CD14-positive monocyte (primary cell): ENCODE measurements at regions not wholly inside any gene's neighbourhood (a gene's known extent, or its start where the extent isn't known, plus 50 kb on each side); places are given as distances from the start of the nearest gene placed in this dataset.

Experiments used
- DNase-seq, 3 donors: peaks; one replicate each; pipeline ENCODE4 v3.0.0-alpha.2; 2011 to 2022
- H2AFZ ChIP-seq: 2 replicates; pipeline ENCODE4 v1.6.0; 2012; ENCODE audit warnings: mild to moderate bottlenecking, low read depth, low read length, inconsistent platforms; ENCODE audit not compliant: insufficient read depth, poor library complexity, severe bottlenecking
- H3K27ac ChIP-seq, 2 donors: 1 replicate in 1 of 2; 2 replicates in 1 of 2; pipeline ENCODE4 v1.5.1; 2012 to 2013; ENCODE audit warnings: low read length in 2 of 2, control low read depth in 1 of 2, inconsistent platforms in 1 of 2, low read depth in 1 of 2, mild to moderate bottlenecking in 1 of 2
- H3K27me3 ChIP-seq, 2 donors: one replicate each; pipeline versions ENCODE4 v1.6.0 to v1.6.1; 2011 to 2013; ENCODE audit warnings: low read length in 2 of 2; ENCODE audit not compliant: control insufficient read depth in 2 of 2, insufficient read depth in 2 of 2
- H3K36me3 ChIP-seq, 2 donors: replicated peaks in 1 of 2; 1 replicate in 1 of 2; 2 replicates in 1 of 2; pipeline versions ENCODE4 v1.5.1 to v1.6.1; 2012 to 2013; ENCODE audit warnings: low read length in 2 of 2, control low read depth in 1 of 2, inconsistent platforms in 1 of 2, mild to moderate bottlenecking in 1 of 2; ENCODE audit not compliant: insufficient read depth in 2 of 2, control insufficient read depth in 1 of 2
- H3K4me1 ChIP-seq, 2 donors: 1 replicate in 1 of 2; 2 replicates in 1 of 2; pipeline versions ENCODE4 v1.5.1 to v1.6.1; 2012 to 2013; ENCODE audit warnings: low read length in 2 of 2, control low read depth in 1 of 2, inconsistent platforms in 1 of 2, mild to moderate bottlenecking in 1 of 2, moderate library complexity in 1 of 2; ENCODE audit not compliant: insufficient read depth in 2 of 2, control insufficient read depth in 1 of 2
- H3K4me2 ChIP-seq: replicated peaks from 2 replicates; pipeline ENCODE3; 2012; ENCODE audit warnings: low read length, moderate library complexity, mild to moderate bottlenecking; ENCODE audit not compliant: poor library complexity, severe bottlenecking; ENCODE audit errors: extremely low read depth
- H3K4me3 ChIP-seq, 3 experiments: fragments of 200-600 bp in 1 of 3; sonication (generic) in 1 of 3; replicated peaks in 1 of 3; 1 replicate in 2 of 3; 2 replicates in 1 of 3; pipeline ENCODE4 v1.5.1; 2011 to 2013; ENCODE audit warnings: low read length in 3 of 3, mild to moderate bottlenecking in 3 of 3, control low read depth in 2 of 3, low read depth in 2 of 3, inconsistent platforms in 1 of 3, moderate library complexity in 1 of 3
- H3K79me2 ChIP-seq: 2 replicates; pipeline ENCODE4 v1.6.0; 2012; ENCODE audit warnings: mild to moderate bottlenecking, control low read depth, inconsistent platforms, low read length, moderate library complexity; ENCODE audit not compliant: insufficient read depth
- H3K9ac ChIP-seq: 2 replicates; pipeline ENCODE4 v1.6.0; 2017; ENCODE audit warnings: low read length, mild to moderate bottlenecking; ENCODE audit not compliant: insufficient read depth, poor library complexity, severe bottlenecking
- H3K9me3 ChIP-seq, 2 donors: replicated peaks in 1 of 2; 1 replicate in 1 of 2; 2 replicates in 1 of 2; pipeline versions ENCODE4 v1.5.1 to v1.6.1; 2012 to 2013; ENCODE audit warnings: low read length in 2 of 2, control low read depth in 1 of 2; ENCODE audit not compliant: control insufficient read depth in 1 of 2, insufficient read depth in 1 of 2
- H4K20me1 ChIP-seq: 2 replicates; pipeline ENCODE4 v1.6.0; 2012; ENCODE audit warnings: mild to moderate bottlenecking, low read length, control low read depth, moderate library complexity; ENCODE audit not compliant: insufficient read depth
- H3K27ac Mint-ChIP-seq, 7 donors: one replicate each; pipeline ENCODE4 v1.8.0; 2020; ENCODE audit warnings: mild to moderate bottlenecking in 7 of 7, mixed read lengths in 7 of 7, moderate library complexity in 6 of 7, inconsistent platforms in 2 of 7
- H3K27me3 Mint-ChIP-seq, 3 donors: one replicate each; pipeline ENCODE4 v1.8.0; 2021 to 2022; ENCODE audit warnings: low read depth in 3 of 3, mild to moderate bottlenecking in 3 of 3, mixed read lengths in 3 of 3, moderate library complexity in 3 of 3, inconsistent platforms in 1 of 3
- H3K36me3 Mint-ChIP-seq, 2 donors: one replicate each; pipeline ENCODE4 v1.8.0; 2020; ENCODE audit warnings: mixed read lengths in 2 of 2, inconsistent platforms in 1 of 2, mild to moderate bottlenecking in 1 of 2
- H3K4me1 Mint-ChIP-seq: one replicate; pipeline ENCODE4 v1.8.0; 2020; ENCODE audit warnings: mild to moderate bottlenecking, mixed read lengths
- H3K4me3 Mint-ChIP-seq, 2 donors: one replicate each; pipeline ENCODE4 v1.8.0; 2020; ENCODE audit warnings: mild to moderate bottlenecking in 2 of 2, mixed read lengths in 2 of 2, moderate library complexity in 1 of 2
- H3K9me3 Mint-ChIP-seq, 7 donors: one replicate each; pipeline ENCODE4 v1.8.0; 2020 to 2022; ENCODE audit warnings: mixed read lengths in 7 of 7, mild to moderate bottlenecking in 6 of 7, moderate library complexity in 6 of 7, inconsistent platforms in 2 of 7
- WGBS: methylation state at CpG from one replicate; pipeline ENCODE4 v1.1.5; 2013; ENCODE audit warnings: missing lambda C conversion rate; ENCODE audit not compliant: insufficient coverage; 5-methylcytosine and 5-hydroxymethylcytosine counted together
- intact Hi-C, 2 donors: fragments of 100-400 bp; cut with micrococcal nuclease; formaldehyde crosslinking; loops; one replicate each; pipeline versions ENCODE4 v1.15.0 to v1.15.1; 2023
- TF ChIP-seq, protein P1 (sequence below): fragments of 200-600 bp; IDR thresholded peaks from one replicate; pipeline ENCODE4 v1.8.0; 2022; ENCODE audit warnings: antibody characterized with exemption, mild to moderate bottlenecking

DNA sequence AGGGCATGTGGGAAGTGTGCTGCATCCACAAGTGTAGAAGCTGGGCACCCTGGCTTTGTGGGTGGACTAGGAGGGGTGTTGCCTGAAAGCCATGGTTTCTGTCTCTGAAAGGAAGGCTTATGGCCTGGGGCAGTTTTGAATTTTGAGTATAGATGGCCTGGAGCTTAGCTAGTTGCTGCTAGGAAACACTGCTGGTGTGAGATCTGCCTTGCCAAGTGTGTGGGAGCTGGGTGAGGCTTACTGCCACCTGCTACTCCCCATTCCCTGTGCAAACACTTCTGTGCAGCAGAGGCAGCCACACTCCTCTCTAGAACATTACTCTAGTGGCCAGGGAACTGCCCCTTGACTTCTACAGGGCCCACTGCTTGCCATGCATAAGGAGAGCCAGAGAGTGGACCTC lies 831.7 kb upstream of the LRRTM1 start:
- no peak for DNase-seq
- Histone ChIP-seq H3K9me3 (peaks cover 8 to 12% of the 10 kb centered on the region in 2 donors), H2AFZ (no peak overlapping the region), H3K36me3 (no peaks in the 10 kb centered on the region), H3K4me2 (no peak overlapping the region), H3K4me3 (no peak overlapping the region), H3K27me3 (no peaks in the 10 kb centered on the region), H3K79me2 (no peaks in the 10 kb centered on the region), H3K27ac (no peak overlapping the region), H3K4me1 (no peaks in the 10 kb centered on the region), H3K9ac (no peak overlapping the region), H4K20me1 (no peaks in the 10 kb centered on the region)
- TF ChIP-seq, protein P1, sequence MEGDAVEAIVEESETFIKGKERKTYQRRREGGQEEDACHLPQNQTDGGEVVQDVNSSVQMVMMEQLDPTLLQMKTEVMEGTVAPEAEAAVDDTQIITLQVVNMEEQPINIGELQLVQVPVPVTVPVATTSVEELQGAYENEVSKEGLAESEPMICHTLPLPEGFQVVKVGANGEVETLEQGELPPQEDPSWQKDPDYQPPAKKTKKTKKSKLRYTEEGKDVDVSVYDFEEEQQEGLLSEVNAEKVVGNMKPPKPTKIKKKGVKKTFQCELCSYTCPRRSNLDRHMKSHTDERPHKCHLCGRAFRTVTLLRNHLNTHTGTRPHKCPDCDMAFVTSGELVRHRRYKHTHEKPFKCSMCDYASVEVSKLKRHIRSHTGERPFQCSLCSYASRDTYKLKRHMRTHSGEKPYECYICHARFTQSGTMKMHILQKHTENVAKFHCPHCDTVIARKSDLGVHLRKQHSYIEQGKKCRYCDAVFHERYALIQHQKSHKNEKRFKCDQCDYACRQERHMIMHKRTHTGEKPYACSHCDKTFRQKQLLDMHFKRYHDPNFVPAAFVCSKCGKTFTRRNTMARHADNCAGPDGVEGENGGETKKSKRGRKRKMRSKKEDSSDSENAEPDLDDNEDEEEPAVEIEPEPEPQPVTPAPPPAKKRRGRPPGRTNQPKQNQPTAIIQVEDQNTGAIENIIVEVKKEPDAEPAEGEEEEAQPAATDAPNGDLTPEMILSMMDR = no peak
- no peak overlapping the region for H3K4me3 Mint-ChIP-seq
- no peaks in the 10 kb centered on the region for H3K4me1 Mint-ChIP-seq
- H3K9me3 Mint-ChIP-seq = peaks cover 0 to 13% (median 3%) of the 10 kb centered on the region in 7 donors
- intact Hi-C loops = no loop called here
- H3K36me3 Mint-ChIP-seq = no peaks in the 10 kb centered on the region
- H3K27ac Mint-ChIP-seq = no peak overlapping the region
- no peaks in the 10 kb centered on the region for H3K27me3 Mint-ChIP-seq

DNA sequence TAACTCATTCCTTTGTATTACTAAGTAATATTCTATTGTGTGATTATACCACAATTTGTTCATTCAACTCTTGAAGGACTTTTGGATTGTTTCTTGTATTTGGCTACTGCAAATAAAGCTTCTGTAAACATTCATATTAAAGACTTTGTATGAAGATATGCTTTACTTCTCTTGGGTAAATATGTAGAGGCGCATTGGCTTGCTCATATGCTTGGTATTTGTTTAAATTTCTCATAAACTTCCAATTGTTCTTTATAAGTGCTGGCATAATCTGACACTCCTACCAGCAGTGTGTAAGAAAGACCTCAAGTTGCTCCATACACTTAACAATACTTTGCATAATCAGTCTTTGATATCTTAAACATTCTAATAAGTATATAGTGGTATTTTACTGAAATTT lies 792.8 kb upstream of the LRRTM1 start:
- no peaks in the 10 kb centered on the region for H3K4me1 ChIP-seq
- DNase-seq = no peak
- no peak overlapping the region for H3K27ac ChIP-seq
- no peaks in the 10 kb centered on the region for H3K36me3 Mint-ChIP-seq
- peaks cover 0 to 4% (median 2%) of the 10 kb centered on the region in 7 donors for H3K9me3 Mint-ChIP-seq
- H4K20me1 ChIP-seq = no peaks in the 10 kb centered on the region
- H3K79me2 ChIP-seq = no peaks in the 10 kb centered on the region
- H3K4me3 ChIP-seq = no peak overlapping the region
- H2AFZ ChIP-seq = no peak overlapping the region
- WGBS = no CpG with 5 or more reads among the region's 1 CpG
- no peaks in the 10 kb centered on the region for H3K4me1 Mint-ChIP-seq
- intact Hi-C loops = no loop called here
- TF ChIP-seq, protein P1 = no peak
- no peak overlapping the region for H3K27ac Mint-ChIP-seq
- H3K4me2 ChIP-seq = no peak overlapping the region
- H3K9me3 ChIP-seq = no peaks in the 10 kb centered on the region
- no peaks in the 10 kb centered on the region for H3K36me3 ChIP-seq
- H3K4me3 Mint-ChIP-seq = no peak overlapping the region
- H3K27me3 Mint-ChIP-seq = peaks cover 0 to 3% (median 2%) of the 10 kb centered on the region in 3 donors
- no peaks in the 10 kb centered on the region for H3K27me3 ChIP-seq
- H3K9ac ChIP-seq = no peak overlapping the region
